22Rv1 (cell line): ENCODE measurements at regions not wholly inside any gene's neighbourhood (a gene's known extent, or its start where the extent isn't known, plus 50 kb on each side); places are given as distances from the start of the nearest gene placed in this dataset.

Experiments
- ZFX ChIP-seq: fragments of 450-650 bp; IDR thresholded peaks from 2 replicates; pipeline ENCODE4 v1.6.1; 2017; ENCODE audit warnings: antibody characterized with exemption, borderline replicate concordance
- TF ChIP-seq, protein P1 (sequence below): fragments of 450-650 bp; IDR thresholded peaks from 2 replicates; pipeline ENCODE4 v1.5.1; 2017; ENCODE audit warnings: mild to moderate bottlenecking

DNA sequence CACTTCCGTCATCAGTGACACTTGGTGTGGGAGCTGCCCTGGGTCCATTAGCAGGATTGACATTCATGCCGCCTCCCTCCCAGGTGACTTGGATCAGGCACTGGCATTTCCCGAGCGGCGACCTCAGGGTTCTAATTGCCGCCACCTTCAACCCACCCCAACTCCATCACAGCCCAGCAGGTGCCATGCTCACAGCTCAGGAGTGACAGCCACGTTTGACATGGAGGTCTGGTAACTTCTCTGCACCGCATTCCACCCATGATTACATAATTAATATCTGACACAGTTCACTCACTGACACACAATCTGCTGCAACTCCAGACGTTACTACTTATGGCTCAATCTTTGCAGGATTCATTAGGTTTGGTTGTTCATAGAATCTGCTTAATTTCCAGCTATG, 450.9 kb upstream of the MYT1L start:
- TF ChIP-seq, protein P1, sequence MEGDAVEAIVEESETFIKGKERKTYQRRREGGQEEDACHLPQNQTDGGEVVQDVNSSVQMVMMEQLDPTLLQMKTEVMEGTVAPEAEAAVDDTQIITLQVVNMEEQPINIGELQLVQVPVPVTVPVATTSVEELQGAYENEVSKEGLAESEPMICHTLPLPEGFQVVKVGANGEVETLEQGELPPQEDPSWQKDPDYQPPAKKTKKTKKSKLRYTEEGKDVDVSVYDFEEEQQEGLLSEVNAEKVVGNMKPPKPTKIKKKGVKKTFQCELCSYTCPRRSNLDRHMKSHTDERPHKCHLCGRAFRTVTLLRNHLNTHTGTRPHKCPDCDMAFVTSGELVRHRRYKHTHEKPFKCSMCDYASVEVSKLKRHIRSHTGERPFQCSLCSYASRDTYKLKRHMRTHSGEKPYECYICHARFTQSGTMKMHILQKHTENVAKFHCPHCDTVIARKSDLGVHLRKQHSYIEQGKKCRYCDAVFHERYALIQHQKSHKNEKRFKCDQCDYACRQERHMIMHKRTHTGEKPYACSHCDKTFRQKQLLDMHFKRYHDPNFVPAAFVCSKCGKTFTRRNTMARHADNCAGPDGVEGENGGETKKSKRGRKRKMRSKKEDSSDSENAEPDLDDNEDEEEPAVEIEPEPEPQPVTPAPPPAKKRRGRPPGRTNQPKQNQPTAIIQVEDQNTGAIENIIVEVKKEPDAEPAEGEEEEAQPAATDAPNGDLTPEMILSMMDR, result no peak
- TF ChIP-seq ZFX, result no peak
